Breast epithelium (tissue), 3 donors: ENCODE measurements at regions not wholly inside any gene's neighbourhood (a gene's known extent, or its start where the extent isn't known, plus 50 kb on each side); places are given as distances from the start of the nearest gene placed in this dataset.

ENCODE experiments used
- CTCF ChIP-seq, 3 donors: fragments of 450-650 bp; IDR thresholded peaks; one replicate each; pipeline ENCODE4 v1.5.1; 2016 to 2017; ENCODE audit warnings: antibody characterized with exemption in 3 of 3, mild to moderate bottlenecking in 3 of 3, moderate library complexity in 3 of 3
- POLR2A ChIP-seq: fragments of 450-650 bp; IDR thresholded peaks from one replicate; pipeline ENCODE4 v1.6.1; 2016; ENCODE audit warnings: antibody characterized with exemption, mild to moderate bottlenecking, moderate library complexity
- POLR2AphosphoS5 ChIP-seq, 3 donors: sonication (generic); formaldehyde crosslinking; IDR thresholded peaks; one replicate each; pipeline ENCODE4 v1.6.1; 2017; ENCODE audit warnings: antibody characterized with exemption in 3 of 3

GRCh38 chr5:141773779-141774562, 91.9 kb upstream of the ARAP3 start:
- no peak for TF ChIP-seq POLR2A
- TF ChIP-seq POLR2AphosphoS5 (IDR thresholded peaks at IDR 0.05): no peak
- TF ChIP-seq CTCF (IDR thresholded peaks at IDR 0.05): no peak
